ENCODE measurements at regions not wholly inside any gene's neighbourhood (a gene's known extent, or its start where the extent isn't known, plus 50 kb on each side); places are given as distances from the start of the nearest gene placed in this dataset.

DNA sequence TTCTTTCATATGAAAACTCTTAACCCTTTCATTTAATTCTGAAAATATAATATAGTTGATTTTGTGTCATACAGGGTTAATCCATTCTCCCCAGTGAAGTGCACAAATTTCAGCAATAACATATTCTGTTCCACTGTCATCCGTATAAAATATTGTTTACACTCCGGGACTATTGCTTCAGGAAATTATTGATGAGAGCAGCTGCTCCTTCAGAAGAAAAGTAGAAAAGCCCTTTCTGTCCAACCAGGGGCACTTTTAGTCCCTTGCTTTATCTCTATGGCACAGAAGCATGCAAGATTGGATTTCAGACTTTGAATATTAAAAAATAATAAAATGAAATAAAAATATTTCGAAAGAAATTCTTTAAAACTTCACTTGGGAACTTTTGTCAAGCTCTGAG, 535.7 kb upstream of the SLC39A10 start:
- Mint-ChIP-seq H3K4me1 (ENCODE audit: low read depth, unreplicated experiment) (no peaks in the 10 kb centered on the region), H3K27me3 (ENCODE audit: insufficient read depth, unreplicated experiment) (no peaks in the 10 kb centered on the region), H3K36me3 (ENCODE audit: insufficient read depth, unreplicated experiment) (no peaks in the 10 kb centered on the region), H3K4me3 (ENCODE audit: unreplicated experiment) (no peak overlapping the region), H3K27ac (ENCODE audit: unreplicated experiment) (no peak overlapping the region), H3K9me3 (ENCODE audit: unreplicated experiment) (no peaks in the 10 kb centered on the region)
- BruUV-seq (replicated peaks) = no TSS peak
- POLR2A ChIA-PET = no interaction called here
- Histone ChIP-seq H3K36me3 (ENCODE audit: control insufficient read depth, insufficient read depth, low read length) (no peaks in the 10 kb centered on the region), H3K4me1 (no peaks in the 10 kb centered on the region), H3K4me3 (ENCODE audit: low read depth, low read length) (no peak overlapping the region), H3K27me3 (replicated peaks; ENCODE audit: control insufficient read depth, insufficient read depth, low read length) (no peaks in the 10 kb centered on the region), H3K9me3 (no peaks in the 10 kb centered on the region)
- intact Hi-C loops (cut with micrococcal nuclease; ENCODE audit: unreplicated experiment) = no loop called here
- no peak for TF ChIP-seq CTCF (IDR thresholded peaks at IDR 0.05; ENCODE audit: insufficient read depth in 1 of 2, low read depth in 1 of 2, low read length in 1 of 2, severe bottlenecking in 1 of 2, unreplicated experiment in 1 of 2)
- no peak for DNase-seq
- CTCF ChIA-PET = no interaction called here

GRCh38 chr2:195119231-195119630, 537.8 kb upstream of the SLC39A10 start:
- POLR2A ChIA-PET = no interaction called here
- BruUV-seq (replicated peaks) = no TSS peak
- CTCF ChIA-PET = no interaction called here
- Mint-ChIP-seq H3K27ac (ENCODE audit: unreplicated experiment) (no peak overlapping the region), H3K36me3 (ENCODE audit: insufficient read depth, unreplicated experiment) (no peaks in the 10 kb centered on the region), H3K4me1 (ENCODE audit: low read depth, unreplicated experiment) (no peaks in the 10 kb centered on the region), H3K9me3 (ENCODE audit: unreplicated experiment) (peaks cover under 1% of the 10 kb centered on the region), H3K27me3 (ENCODE audit: insufficient read depth, unreplicated experiment) (no peaks in the 10 kb centered on the region), H3K4me3 (ENCODE audit: unreplicated experiment) (no peak overlapping the region)
- intact Hi-C loops (cut with micrococcal nuclease; ENCODE audit: unreplicated experiment) = no loop called here
- Histone ChIP-seq H3K36me3 (ENCODE audit: control insufficient read depth, insufficient read depth, low read length) (no peaks in the 10 kb centered on the region), H3K27me3 (replicated peaks; ENCODE audit: control insufficient read depth, insufficient read depth, low read length) (no peaks in the 10 kb centered on the region), H3K4me3 (ENCODE audit: low read depth, low read length) (no peak overlapping the region), H3K9me3 (no peaks in the 10 kb centered on the region), H3K4me1 (no peaks in the 10 kb centered on the region)
- no peak for DNase-seq
- no peak for TF ChIP-seq CTCF (IDR thresholded peaks at IDR 0.05; ENCODE audit: insufficient read depth in 1 of 2, low read depth in 1 of 2, low read length in 1 of 2, severe bottlenecking in 1 of 2, unreplicated experiment in 1 of 2)

GRCh38 chr2:195118276-195118675, 538.8 kb upstream of the SLC39A10 start:
- Mint-ChIP-seq H3K4me3 (ENCODE audit: unreplicated experiment) (no peak overlapping the region), H3K9me3 (ENCODE audit: unreplicated experiment) (peaks cover 10% of the 10 kb centered on the region), H3K27ac (ENCODE audit: unreplicated experiment) (no peak overlapping the region), H3K27me3 (ENCODE audit: insufficient read depth, unreplicated experiment) (no peaks in the 10 kb centered on the region), H3K4me1 (ENCODE audit: low read depth, unreplicated experiment) (no peaks in the 10 kb centered on the region), H3K36me3 (ENCODE audit: insufficient read depth, unreplicated experiment) (no peaks in the 10 kb centered on the region)
- Histone ChIP-seq H3K27me3 (replicated peaks; ENCODE audit: control insufficient read depth, insufficient read depth, low read length) (no peaks in the 10 kb centered on the region), H3K4me3 (ENCODE audit: low read depth, low read length) (no peak overlapping the region), H3K4me1 (no peaks in the 10 kb centered on the region), H3K36me3 (ENCODE audit: control insufficient read depth, insufficient read depth, low read length) (no peaks in the 10 kb centered on the region), H3K9me3 (no peaks in the 10 kb centered on the region)
- CTCF ChIA-PET = no interaction called here
- POLR2A ChIA-PET = no interaction called here
- no peak for DNase-seq
- no TSS peak for BruUV-seq (replicated peaks)
- no peak for TF ChIP-seq CTCF (IDR thresholded peaks at IDR 0.05; ENCODE audit: insufficient read depth in 1 of 2, low read depth in 1 of 2, low read length in 1 of 2, severe bottlenecking in 1 of 2, unreplicated experiment in 1 of 2)
- intact Hi-C loops (cut with micrococcal nuclease; ENCODE audit: unreplicated experiment) = no loop called here
